ENCODE measurements at regions not wholly inside any gene's neighbourhood (a gene's known extent, or its start where the extent isn't known, plus 50 kb on each side); places are given as distances from the start of the nearest gene placed in this dataset.

DNA sequence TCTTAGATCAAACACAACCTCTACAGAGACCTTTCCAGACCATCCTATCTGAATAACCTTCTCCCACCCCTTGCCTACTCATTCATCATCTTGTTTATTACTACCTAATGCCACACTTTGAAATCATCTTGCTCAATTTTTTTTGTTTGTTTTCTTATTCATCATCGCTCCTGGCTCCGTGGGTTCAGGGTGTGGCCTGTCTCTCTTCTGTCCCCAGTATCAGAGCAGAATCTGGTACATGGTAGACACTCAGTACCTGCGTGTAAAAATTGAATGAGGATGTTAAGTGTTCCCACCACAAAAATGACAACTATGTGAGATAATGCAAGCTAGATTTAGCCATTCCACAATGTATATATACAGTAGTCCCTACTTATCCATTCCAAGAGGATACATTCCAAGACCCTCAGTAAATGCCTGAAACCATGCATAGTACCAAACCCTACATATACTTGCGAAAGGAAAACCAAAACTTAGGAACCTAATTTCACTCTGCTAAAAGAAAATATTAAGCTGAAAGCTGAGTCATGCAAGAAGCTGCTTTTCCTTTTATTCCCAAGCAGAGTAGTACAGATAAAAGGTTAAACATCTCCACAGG, 72.1 kb upstream of the SEC61G start:
- Histone ChIP-seq H3K9me3 (ENCODE audit: control insufficient read depth in 1 of 2, low read length in 2 of 2) (peaks cover 0 to 4% of the 10 kb centered on the region in 2 donors), H3K27me3 (ENCODE audit: low read depth, low read length) (no peaks in the 10 kb centered on the region), H3K36me3 (ENCODE audit: control insufficient read depth in 1 of 2, insufficient read depth in 2 of 2, low read length in 2 of 2) (no peaks in the 10 kb centered on the region), H3K4me1 (ENCODE audit: control insufficient read depth in 1 of 2, insufficient read depth in 2 of 2, low read length in 2 of 2) (no peaks in the 10 kb centered on the region), H3K4me3 (ENCODE audit: low read depth in 1 of 2, low read length in 2 of 2) (no peak overlapping the region), H3K27ac (ENCODE audit: low read length) (no peak overlapping the region)

GRCh38 chr7:54831644-54832095, 72.7 kb upstream of the SEC61G start:
- H3K4me3 ChIP-seq (ENCODE audit: low read depth in 1 of 2, low read length in 2 of 2) = no peak overlapping the region
- no peaks in the 10 kb centered on the region for H3K27me3 ChIP-seq (ENCODE audit: low read depth, low read length)
- H3K36me3 ChIP-seq (ENCODE audit: control insufficient read depth in 1 of 2, insufficient read depth in 2 of 2, low read length in 2 of 2) = no peaks in the 10 kb centered on the region
- no peak overlapping the region for H3K27ac ChIP-seq (ENCODE audit: low read length)
- H3K9me3 ChIP-seq (ENCODE audit: control insufficient read depth in 1 of 2, low read length in 2 of 2) = peaks cover 0 to 4% of the 10 kb centered on the region in 2 donors
- H3K4me1 ChIP-seq (ENCODE audit: control insufficient read depth in 1 of 2, insufficient read depth in 2 of 2, low read length in 2 of 2) = no peaks in the 10 kb centered on the region

DNA sequence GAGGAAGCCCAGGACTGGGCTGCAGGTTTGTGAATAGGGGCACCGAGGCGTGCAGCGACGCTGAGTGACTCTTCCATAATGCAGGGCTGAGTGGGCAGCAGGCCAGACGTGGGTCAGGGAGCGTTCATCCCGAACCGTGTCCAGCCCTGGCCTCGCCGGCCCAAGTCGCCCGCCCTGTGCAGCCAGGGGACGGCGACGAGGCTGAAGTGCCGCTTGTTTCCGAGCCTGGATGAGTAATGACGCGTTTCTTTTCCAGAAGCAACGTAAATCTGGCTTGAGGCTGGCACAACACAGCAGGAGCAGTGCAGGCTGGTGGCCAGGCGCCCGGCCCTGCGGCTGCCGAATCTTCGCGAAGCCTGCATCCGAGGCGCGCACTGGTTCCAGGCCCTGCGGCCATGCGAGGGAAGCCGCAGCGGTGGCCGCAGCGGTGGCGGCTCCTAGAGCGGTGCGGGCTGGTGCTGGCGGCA, 74.0 kb upstream of the SEC61G start:
- Histone ChIP-seq H3K27me3 (ENCODE audit: low read depth, low read length) (no peaks in the 10 kb centered on the region), H3K9me3 (ENCODE audit: control insufficient read depth in 1 of 2, low read length in 2 of 2) (peaks cover 0 to 4% of the 10 kb centered on the region in 2 donors), H3K36me3 (ENCODE audit: control insufficient read depth in 1 of 2, insufficient read depth in 2 of 2, low read length in 2 of 2) (no peaks in the 10 kb centered on the region), H3K27ac (ENCODE audit: low read length) (no peak overlapping the region), H3K4me1 (ENCODE audit: control insufficient read depth in 1 of 2, insufficient read depth in 2 of 2, low read length in 2 of 2) (no peaks in the 10 kb centered on the region), H3K4me3 (ENCODE audit: low read depth in 1 of 2, low read length in 2 of 2) (no peak overlapping the region)

DNA sequence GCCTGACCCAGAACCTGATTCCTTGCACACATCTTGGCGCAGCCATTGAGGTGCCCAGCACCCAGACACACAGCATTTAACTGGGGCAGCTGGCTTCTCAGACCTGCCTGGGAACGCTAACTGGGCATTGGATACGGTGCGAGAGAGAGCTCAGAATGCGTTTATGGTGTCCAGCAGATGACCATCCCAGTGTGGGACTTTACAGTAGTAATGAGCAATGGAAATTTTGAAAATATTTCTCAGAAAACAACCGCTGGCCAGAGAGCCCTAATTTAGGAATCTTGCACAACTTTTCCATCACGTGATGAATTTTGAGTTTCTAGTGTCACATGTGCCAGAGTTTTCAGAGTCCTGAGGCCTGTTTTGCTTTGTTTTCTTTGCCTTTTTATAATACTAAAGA, 78.2 kb upstream of the SEC61G start:
- H3K4me3 ChIP-seq (ENCODE audit: low read depth in 1 of 2, low read length in 2 of 2) = no peak overlapping the region

DNA sequence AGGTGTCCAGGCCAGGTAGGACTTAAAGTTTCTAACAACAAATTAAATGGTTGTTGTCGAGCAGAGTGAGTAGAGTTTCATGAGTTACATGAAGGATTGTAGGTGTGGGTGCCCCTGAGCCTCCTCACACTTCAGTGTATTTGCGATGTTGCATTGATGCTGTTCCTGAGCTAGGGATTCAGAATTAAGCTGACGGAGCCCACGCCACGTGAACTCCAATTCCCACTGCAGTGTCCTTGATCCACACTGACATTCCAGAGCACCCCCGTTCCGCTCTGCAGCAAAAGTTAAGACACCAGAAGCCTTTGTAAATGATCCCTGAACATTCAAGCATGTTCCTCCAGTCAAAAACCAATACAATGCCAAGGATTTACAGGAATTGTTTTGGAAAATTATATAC, 78.8 kb upstream of the SEC61G start:
- H3K27me3 ChIP-seq (ENCODE audit: low read depth, low read length) = no peaks in the 10 kb centered on the region
- H3K36me3 ChIP-seq (ENCODE audit: control insufficient read depth in 1 of 2, insufficient read depth in 2 of 2, low read length in 2 of 2) = no peaks in the 10 kb centered on the region
- peak overlapping the region; percentile 34 for H3K27ac ChIP-seq (ENCODE audit: low read length)
- no peak overlapping the region for H3K4me3 ChIP-seq (ENCODE audit: low read depth in 1 of 2, low read length in 2 of 2)
- no peaks in the 10 kb centered on the region for H3K4me1 ChIP-seq (ENCODE audit: control insufficient read depth in 1 of 2, insufficient read depth in 2 of 2, low read length in 2 of 2)
- H3K9me3 ChIP-seq (ENCODE audit: control insufficient read depth in 1 of 2, low read length in 2 of 2) = no peaks in the 10 kb centered on the region

More for the DNA sequence above, 78.2 kb upstream of the SEC61G start:
- no peaks in the 10 kb centered on the region for H3K36me3 ChIP-seq (ENCODE audit: control insufficient read depth in 1 of 2, insufficient read depth in 2 of 2, low read length in 2 of 2)
- H3K4me1 ChIP-seq (ENCODE audit: control insufficient read depth in 1 of 2, insufficient read depth in 2 of 2, low read length in 2 of 2) = no peaks in the 10 kb centered on the region
- no peaks in the 10 kb centered on the region for H3K27me3 ChIP-seq (ENCODE audit: low read depth, low read length)
- peak overlapping the region; percentile 34 for H3K27ac ChIP-seq (ENCODE audit: low read length)
- H3K9me3 ChIP-seq (ENCODE audit: control insufficient read depth in 1 of 2, low read length in 2 of 2) = no peaks in the 10 kb centered on the region

DNA sequence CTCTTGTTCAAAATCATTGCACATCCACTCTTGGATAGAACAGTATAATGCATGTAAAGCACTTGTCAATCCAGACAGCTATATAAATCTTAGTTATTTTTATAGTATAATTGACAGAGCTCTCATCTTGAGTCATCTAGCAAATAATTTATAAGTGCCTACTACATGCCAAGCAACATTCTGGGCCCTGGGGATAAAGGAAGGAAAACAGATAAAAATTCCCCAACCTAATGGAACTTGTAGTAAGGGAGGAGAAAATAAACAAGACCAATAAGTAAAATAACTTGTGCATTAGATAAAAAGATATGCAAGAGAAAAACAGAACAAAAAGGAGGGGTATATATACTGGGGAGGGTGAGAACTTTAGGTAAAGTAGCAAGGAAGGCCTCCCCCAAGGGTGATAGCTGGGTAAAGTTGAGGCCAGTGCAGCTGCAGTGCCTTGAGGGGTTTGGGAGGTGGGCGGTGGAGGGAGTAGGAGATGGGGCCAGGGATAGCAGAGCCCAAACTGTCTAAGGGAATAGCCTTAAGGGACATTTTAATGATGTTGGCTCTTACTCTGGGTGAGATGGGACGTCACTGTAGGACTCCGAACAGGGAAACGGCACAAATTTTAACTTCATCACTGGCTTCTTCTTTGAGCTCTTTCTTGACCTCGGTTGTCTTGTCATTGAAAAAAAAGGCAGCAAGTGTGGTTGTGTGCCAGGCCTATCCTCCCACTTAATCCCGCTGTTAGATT, 79.3 kb upstream of the SEC61G start:
- Histone ChIP-seq H3K27me3 (ENCODE audit: low read depth, low read length) (no peaks in the 10 kb centered on the region), H3K36me3 (ENCODE audit: control insufficient read depth in 1 of 2, insufficient read depth in 2 of 2, low read length in 2 of 2) (no peaks in the 10 kb centered on the region), H3K27ac (ENCODE audit: low read length) (no peak overlapping the region), H3K9me3 (ENCODE audit: control insufficient read depth in 1 of 2, low read length in 2 of 2) (no peaks in the 10 kb centered on the region), H3K4me3 (ENCODE audit: low read depth in 1 of 2, low read length in 2 of 2) (no peak overlapping the region), H3K4me1 (ENCODE audit: control insufficient read depth in 1 of 2, insufficient read depth in 2 of 2, low read length in 2 of 2) (no peaks in the 10 kb centered on the region)

GRCh38 chr7:54839575-54840213, 80.7 kb upstream of the SEC61G start:
- Histone ChIP-seq H3K27me3 (ENCODE audit: low read depth, low read length) (no peaks in the 10 kb centered on the region), H3K36me3 (ENCODE audit: control insufficient read depth in 1 of 2, insufficient read depth in 2 of 2, low read length in 2 of 2) (no peaks in the 10 kb centered on the region), H3K27ac (ENCODE audit: low read length) (no peak overlapping the region), H3K4me1 (ENCODE audit: control insufficient read depth in 1 of 2, insufficient read depth in 2 of 2, low read length in 2 of 2) (no peaks in the 10 kb centered on the region), H3K9me3 (ENCODE audit: control insufficient read depth in 1 of 2, low read length in 2 of 2) (no peaks in the 10 kb centered on the region), H3K4me3 (ENCODE audit: low read depth in 1 of 2, low read length in 2 of 2) (no peak overlapping the region)

DNA sequence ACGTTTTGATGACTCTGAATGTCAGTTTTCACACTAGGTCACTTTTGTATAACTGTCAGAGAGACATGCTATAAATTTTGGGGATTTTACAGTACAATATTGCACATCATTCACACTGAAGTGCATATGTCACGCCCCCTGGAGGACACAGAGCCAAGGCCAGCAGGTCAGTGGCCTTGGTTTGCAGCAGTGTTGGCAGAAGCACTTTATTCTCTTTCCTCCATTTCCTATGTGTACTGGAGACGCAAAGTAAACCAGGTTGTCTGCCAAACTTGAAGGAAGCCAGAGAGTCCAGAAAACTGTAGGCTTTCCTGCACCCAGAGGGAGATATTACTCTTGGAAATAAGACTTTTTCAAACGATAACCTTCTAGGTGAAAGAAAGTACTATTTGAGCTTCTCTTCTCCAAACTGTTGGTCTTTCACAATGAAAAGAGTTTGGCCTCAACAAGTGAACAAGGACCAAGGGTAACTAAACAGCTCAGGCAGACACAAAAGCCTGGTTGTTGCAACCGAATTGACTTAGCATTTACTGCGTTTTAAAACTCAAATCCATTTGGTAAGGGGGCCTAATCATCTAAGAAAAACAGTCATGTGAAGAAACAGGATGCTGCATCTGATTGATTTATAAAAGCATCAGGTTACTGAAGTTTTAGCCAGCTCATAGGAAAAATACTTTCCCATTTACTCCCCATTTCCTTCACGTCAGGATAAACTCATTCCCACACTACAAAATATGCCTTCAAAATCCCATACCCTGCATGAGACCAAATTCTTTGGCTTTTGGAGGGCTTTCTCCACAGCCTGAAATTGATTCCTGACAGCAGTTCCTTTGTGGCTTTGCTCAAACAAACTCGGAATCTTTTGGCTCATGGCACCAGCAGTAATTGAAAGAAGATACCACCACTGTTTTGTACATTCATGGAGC, 83.0 kb upstream of the SEC61G start:
- Histone ChIP-seq H3K27ac (ENCODE audit: low read length) (no peak overlapping the region), H3K4me3 (ENCODE audit: low read depth in 1 of 2, low read length in 2 of 2) (no peak overlapping the region), H3K4me1 (ENCODE audit: control insufficient read depth in 1 of 2, insufficient read depth in 2 of 2, low read length in 2 of 2) (no peaks in the 10 kb centered on the region), H3K36me3 (ENCODE audit: control insufficient read depth in 1 of 2, insufficient read depth in 2 of 2, low read length in 2 of 2) (no peaks in the 10 kb centered on the region), H3K27me3 (ENCODE audit: low read depth, low read length) (no peaks in the 10 kb centered on the region), H3K9me3 (ENCODE audit: control insufficient read depth in 1 of 2, low read length in 2 of 2) (no peaks in the 10 kb centered on the region)

GRCh38 chr7:54843841-54844355, 84.9 kb upstream of the SEC61G start:
- Histone ChIP-seq H3K9me3 (ENCODE audit: control insufficient read depth in 1 of 2, low read length in 2 of 2) (no peaks in the 10 kb centered on the region), H3K4me1 (ENCODE audit: control insufficient read depth in 1 of 2, insufficient read depth in 2 of 2, low read length in 2 of 2) (no peaks in the 10 kb centered on the region), H3K4me3 (ENCODE audit: low read depth in 1 of 2, low read length in 2 of 2) (no peak overlapping the region), H3K36me3 (ENCODE audit: control insufficient read depth in 1 of 2, insufficient read depth in 2 of 2, low read length in 2 of 2) (no peaks in the 10 kb centered on the region), H3K27ac (ENCODE audit: low read length) (no peak overlapping the region), H3K27me3 (ENCODE audit: low read depth, low read length) (no peaks in the 10 kb centered on the region)

DNA sequence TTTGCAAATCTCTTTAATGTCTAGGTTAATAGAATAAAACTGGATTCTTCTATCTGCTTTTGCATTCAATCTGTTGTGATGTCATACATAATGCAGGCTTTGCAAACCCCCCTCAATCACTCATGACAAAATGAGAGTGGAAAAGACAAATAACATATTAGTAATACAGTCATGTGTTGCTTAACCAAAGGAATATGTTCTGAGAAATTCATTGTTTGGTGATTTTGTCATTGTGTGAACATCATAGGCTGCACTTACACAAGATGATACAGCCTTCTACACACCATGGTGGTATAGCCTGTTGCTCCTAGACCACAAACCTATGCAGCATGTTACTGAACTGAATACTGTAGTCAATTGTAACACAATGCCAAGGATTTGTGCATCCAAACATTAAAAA, 87.3 kb upstream of the SEC61G start:
- no peaks in the 10 kb centered on the region for H3K4me1 ChIP-seq (ENCODE audit: control insufficient read depth in 1 of 2, insufficient read depth in 2 of 2, low read length in 2 of 2)
- H3K9me3 ChIP-seq (ENCODE audit: control insufficient read depth in 1 of 2, low read length in 2 of 2) = no peaks in the 10 kb centered on the region
- no peaks in the 10 kb centered on the region for H3K27me3 ChIP-seq (ENCODE audit: low read depth, low read length)
- no peak overlapping the region for H3K4me3 ChIP-seq (ENCODE audit: low read depth in 1 of 2, low read length in 2 of 2)
- no peaks in the 10 kb centered on the region for H3K36me3 ChIP-seq (ENCODE audit: control insufficient read depth in 1 of 2, insufficient read depth in 2 of 2, low read length in 2 of 2)
- no peak overlapping the region for H3K27ac ChIP-seq (ENCODE audit: low read length)

Data from muscle layer of duodenum (tissue), 2 donors.